Activated CD8-positive, alpha-beta T cell treated with anti-CD3 and anti-CD28 coated beads, Interleukin-2, amount 10 ng/mL, durations not matched to agents 7 days and 5 days (primary cell): ENCODE measurements at regions not wholly inside any gene's neighbourhood (a gene's known extent, or its start where the extent isn't known, plus 50 kb on each side); places are given as distances from the start of the nearest gene placed in this dataset.

Experiments used
- ATAC-seq: fragments of 150-1000 bp; cut with Tn5 transposase; one replicate; pipeline ENCODE4 v1.10.0; 2021; ENCODE audit warnings: moderate library complexity
- CTCF ChIA-PET: fragments of 350-600 bp; sonication (Branson Sonifier 250); formaldehyde crosslinking; loops from one replicate; lab custom pipeline; 2021; ENCODE audit warnings: antibody characterized with exemption; lab: Charles Lee
- POLR2A ChIA-PET: fragments of 350-600 bp; sonication (Branson Sonifier 250); formaldehyde crosslinking; loops from one replicate; lab custom pipeline; 2021; ENCODE audit warnings: antibody characterized with exemption; lab: Charles Lee
- DNase-seq: peaks from one replicate; pipeline ENCODE4 v3.0.0-alpha.2; 2020
- H3K27ac Mint-ChIP-seq: one replicate; pipeline ENCODE4 v1.8.0; 2021; ENCODE audit warnings: mild to moderate bottlenecking, mixed read lengths
- H3K27me3 Mint-ChIP-seq: one replicate; pipeline ENCODE4 v1.8.0; 2021; ENCODE audit warnings: low read depth, mixed read lengths
- H3K36me3 Mint-ChIP-seq: one replicate; pipeline ENCODE4 v1.8.0; 2021; ENCODE audit warnings: low read depth, mixed read lengths
- H3K4me1 Mint-ChIP-seq: one replicate; pipeline ENCODE4 v1.8.0; 2021; ENCODE audit warnings: low read depth, mixed read lengths
- H3K4me3 Mint-ChIP-seq: one replicate; pipeline ENCODE4 v1.8.0; 2021; ENCODE audit warnings: mild to moderate bottlenecking, mixed read lengths
- H3K9me3 Mint-ChIP-seq: one replicate; pipeline ENCODE4 v1.8.0; 2022; ENCODE audit warnings: mixed read lengths; ENCODE audit not compliant: insufficient read depth

- DNase-seq (no peak), ATAC-seq (no peak)
- H3K27me3 Mint-ChIP-seq: no peaks in the 10 kb centered on the region
- H3K4me1 Mint-ChIP-seq: peaks cover 13% of the 10 kb centered on the region
- no peak overlapping the region for H3K27ac Mint-ChIP-seq
- no peaks in the 10 kb centered on the region for H3K36me3 Mint-ChIP-seq
- ChIA-PET POLR2A (interaction anchor here (0.6 kb wide), 1 partner anchor 10 kb away, joined by 4 read pairs; no protein-coding TSS in a partner anchor), CTCF (no interaction called here)
- H3K9me3 Mint-ChIP-seq: no peaks in the 10 kb centered on the region
- no peak overlapping the region for H3K4me3 Mint-ChIP-seq
Measured at GRCh38 chr2:206863716-206864115, 75.6 kb upstream of the CPO start.

- POLR2A ChIA-PET: no interaction called here
- Mint-ChIP-seq H3K36me3 (no peaks in the 10 kb centered on the region), H3K9me3 (no peaks in the 10 kb centered on the region), H3K4me3 (no peak overlapping the region), H3K27me3 (no peaks in the 10 kb centered on the region), H3K4me1 (no peaks in the 10 kb centered on the region), H3K27ac (no peak overlapping the region)
- CTCF ChIA-PET: no interaction called here
- ATAC-seq: no peak
- no peak for DNase-seq
Measured at GRCh38 chr2:206867006-206867405, 72.3 kb upstream of the CPO start.

GRCh38 chr2:206869824-206870495 lies 69.4 kb upstream of the CPO start:
- Mint-ChIP-seq H3K4me3 (no peak overlapping the region), H3K4me1 (no peaks in the 10 kb centered on the region), H3K27me3 (no peaks in the 10 kb centered on the region), H3K9me3 (no peaks in the 10 kb centered on the region), H3K36me3 (no peaks in the 10 kb centered on the region), H3K27ac (no peak overlapping the region)
- ChIA-PET POLR2A (no interaction called here), CTCF (no interaction called here)
- no peak for DNase-seq
- no peak for ATAC-seq

GRCh38 chr2:206873423-206873822 lies 65.9 kb upstream of the CPO start:
- ATAC-seq: no peak
- Mint-ChIP-seq H3K4me1 (no peaks in the 10 kb centered on the region), H3K4me3 (no peak overlapping the region), H3K27me3 (no peaks in the 10 kb centered on the region), H3K27ac (no peak overlapping the region), H3K36me3 (no peaks in the 10 kb centered on the region), H3K9me3 (no peaks in the 10 kb centered on the region)
- CTCF ChIA-PET: interaction anchor here (1.5 kb wide), 1 partner anchor 11 kb away, joined by 3 read pairs; no protein-coding TSS in a partner anchor
- POLR2A ChIA-PET: no interaction called here
- no peak for DNase-seq

GRCh38 chr2:206875701-206876100 lies 63.6 kb upstream of the CPO start:
- Mint-ChIP-seq H3K36me3 (no peaks in the 10 kb centered on the region), H3K9me3 (no peaks in the 10 kb centered on the region), H3K4me1 (no peaks in the 10 kb centered on the region), H3K27me3 (no peaks in the 10 kb centered on the region), H3K4me3 (no peak overlapping the region), H3K27ac (no peak overlapping the region)
- DNase-seq (no peak), ATAC-seq (no peak)
- ChIA-PET POLR2A (no interaction called here), CTCF (no interaction called here)

- Mint-ChIP-seq H3K36me3 (no peaks in the 10 kb centered on the region), H3K27ac (no peak overlapping the region), H3K4me1 (no peaks in the 10 kb centered on the region), H3K4me3 (no peak overlapping the region), H3K27me3 (no peaks in the 10 kb centered on the region), H3K9me3 (no peaks in the 10 kb centered on the region)
- POLR2A ChIA-PET: no interaction called here
- no peak for DNase-seq
- no peak for ATAC-seq
- CTCF ChIA-PET: no interaction called here
Measured at GRCh38 chr2:206876216-206876860, 63.0 kb upstream of the CPO start.

GRCh38 chr2:206881708-206882410 lies 57.5 kb upstream of the CPO start:
- DNase-seq (no peak), ATAC-seq (no peak)
- Mint-ChIP-seq H3K9me3 (no peaks in the 10 kb centered on the region), H3K27ac (no peak overlapping the region), H3K4me3 (no peak overlapping the region), H3K36me3 (no peaks in the 10 kb centered on the region), H3K27me3 (no peaks in the 10 kb centered on the region), H3K4me1 (no peaks in the 10 kb centered on the region)
- ChIA-PET CTCF (interaction anchor here (1.3 kb wide), 1 partner anchor 81 kb away, joined by 5 read pairs; no protein-coding TSS in a partner anchor), POLR2A (no interaction called here)

GRCh38 chr2:206886696-206887095 lies 52.6 kb upstream of the CPO start:
- ChIA-PET POLR2A (no interaction called here), CTCF (no interaction called here)
- Mint-ChIP-seq H3K4me3 (no peak overlapping the region), H3K4me1 (no peaks in the 10 kb centered on the region), H3K36me3 (no peaks in the 10 kb centered on the region), H3K27me3 (no peaks in the 10 kb centered on the region), H3K9me3 (no peaks in the 10 kb centered on the region), H3K27ac (no peak overlapping the region)
- ATAC-seq (no peak), DNase-seq (no peak)

- Mint-ChIP-seq H3K36me3 (no peaks in the 10 kb centered on the region), H3K9me3 (no peaks in the 10 kb centered on the region), H3K27me3 (no peaks in the 10 kb centered on the region), H3K27ac (no peak overlapping the region), H3K4me1 (no peaks in the 10 kb centered on the region), H3K4me3 (no peak overlapping the region)
- DNase-seq: no peak
- ChIA-PET POLR2A (no interaction called here), CTCF (no interaction called here)
- no peak for ATAC-seq
Measured at GRCh38 chr2:206887745-206888144, 51.6 kb upstream of the CPO start.
